ENCODE measurements at regions not wholly inside any gene's neighbourhood (a gene's known extent, or its start where the extent isn't known, plus 50 kb on each side); places are given as distances from the start of the nearest gene placed in this dataset.
"Not testable (repeated sequence)": the region's sequence is repeated elsewhere in the genome, so short reads cannot be mapped to it uniquely, and the experiment has no call there.

GRCh38 chr6:71091167-71091566 lies 134.3 kb upstream of the B3GAT2 start:
- no peaks in the 10 kb centered on the region for H3K4me1 ChIP-seq (ENCODE audit: control insufficient read depth, insufficient read depth, low read length)
- H3K27me3 ChIP-seq (ENCODE audit: control insufficient read depth, insufficient read depth, low read length): no peaks in the 10 kb centered on the region
- H3K9me3 ChIP-seq (ENCODE audit: control insufficient read depth, insufficient read depth, low read length): no peaks in the 10 kb centered on the region
- no peaks in the 10 kb centered on the region for H3K36me3 ChIP-seq (ENCODE audit: control insufficient read depth, insufficient read depth, low read length)
- no peak overlapping the region for H3K4me3 ChIP-seq (ENCODE audit: low read depth, low read length)
- H3K27ac ChIP-seq (ENCODE audit: low read depth, low read length): no peak overlapping the region
- H3K9ac ChIP-seq (ENCODE audit: low read depth, low read length): no peak overlapping the region

DNA sequence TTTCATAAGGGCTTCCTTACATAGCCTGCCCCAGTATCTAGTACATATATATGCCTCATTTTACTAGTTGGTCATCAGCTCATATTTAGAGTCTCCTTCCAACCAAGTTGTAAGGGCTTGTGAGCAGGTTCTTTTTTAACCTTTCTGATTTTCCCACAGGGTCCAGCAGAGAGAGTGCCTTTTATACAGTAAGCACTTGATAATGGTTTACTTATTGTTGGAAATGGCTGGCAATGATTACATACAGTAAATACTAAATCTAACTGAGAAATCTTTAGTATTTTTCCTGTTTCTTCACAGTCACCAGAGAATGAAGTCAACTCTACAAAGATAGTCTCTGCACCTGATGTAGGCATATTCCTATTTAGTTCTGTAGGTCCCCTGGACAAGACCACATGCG lies 135.1 kb upstream of the B3GAT2 start:
- H3K27me3 ChIP-seq (ENCODE audit: control insufficient read depth, insufficient read depth, low read length): no peaks in the 10 kb centered on the region
- H3K27ac ChIP-seq (ENCODE audit: low read depth, low read length): no peak overlapping the region
- H3K4me3 ChIP-seq (ENCODE audit: low read depth, low read length): no peak overlapping the region
- no peaks in the 10 kb centered on the region for H3K36me3 ChIP-seq (ENCODE audit: control insufficient read depth, insufficient read depth, low read length)
- H3K9me3 ChIP-seq (ENCODE audit: control insufficient read depth, insufficient read depth, low read length): no peaks in the 10 kb centered on the region
- H3K4me1 ChIP-seq (ENCODE audit: control insufficient read depth, insufficient read depth, low read length): no peaks in the 10 kb centered on the region
- H3K9ac ChIP-seq (ENCODE audit: low read depth, low read length): no peak overlapping the region

DNA sequence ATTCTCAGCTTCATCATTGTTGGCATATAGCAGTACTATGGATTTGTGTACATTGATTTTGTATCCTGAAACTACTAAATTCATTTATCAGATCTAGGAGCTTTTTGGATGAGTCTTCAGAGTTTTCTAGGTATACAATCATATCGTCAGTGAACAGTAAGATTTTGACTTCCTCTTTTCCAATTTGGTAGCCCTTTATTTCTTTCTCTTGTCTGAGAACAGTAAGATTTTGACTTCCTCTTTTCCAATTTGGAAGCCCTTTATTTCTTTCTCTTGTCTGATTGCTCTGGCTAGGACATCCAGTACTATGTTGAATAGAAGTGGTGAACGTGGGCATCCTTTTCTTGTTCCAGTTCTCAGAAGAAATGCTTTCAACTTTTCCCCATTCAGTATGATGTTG lies 140.4 kb upstream of the B3GAT2 start:
- not testable (repeated sequence) for H3K9me3 ChIP-seq (ENCODE audit: control insufficient read depth, insufficient read depth, low read length); H3K4me3 ChIP-seq (ENCODE audit: low read depth, low read length); H3K36me3 ChIP-seq (ENCODE audit: control insufficient read depth, insufficient read depth, low read length); H3K27me3 ChIP-seq (ENCODE audit: control insufficient read depth, insufficient read depth, low read length); H3K27ac ChIP-seq (ENCODE audit: low read depth, low read length); H3K9ac ChIP-seq (ENCODE audit: low read depth, low read length); H3K4me1 ChIP-seq (ENCODE audit: control insufficient read depth, insufficient read depth, low read length)

DNA sequence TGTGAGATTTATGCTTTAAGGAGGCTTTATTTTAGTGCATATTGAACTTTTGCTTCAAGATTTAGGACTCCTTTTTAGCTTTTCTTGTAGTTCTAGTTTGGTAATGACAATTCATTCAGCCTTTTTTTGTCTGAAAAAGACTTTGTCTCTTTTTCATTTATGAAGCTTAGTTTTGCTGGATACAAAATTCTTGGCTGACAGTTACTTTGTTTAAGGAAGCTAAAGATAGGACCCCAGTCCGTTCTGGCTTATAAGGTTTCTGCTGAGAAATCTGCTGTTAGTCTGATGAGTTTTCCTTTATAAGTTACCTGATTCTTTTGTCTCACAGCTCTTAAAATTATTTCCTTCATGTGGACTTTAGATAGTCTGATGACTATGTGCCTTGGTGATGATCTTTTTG lies 142.8 kb upstream of the B3GAT2 start:
- Histone ChIP-seq H3K4me1 (ENCODE audit: control insufficient read depth, insufficient read depth, low read length) (no peaks in the 10 kb centered on the region), H3K4me3 (ENCODE audit: low read depth, low read length) (no peak overlapping the region), H3K36me3 (ENCODE audit: control insufficient read depth, insufficient read depth, low read length) (no peaks in the 10 kb centered on the region), H3K27me3 (ENCODE audit: control insufficient read depth, insufficient read depth, low read length) (no peaks in the 10 kb centered on the region), H3K27ac (ENCODE audit: low read depth, low read length) (no peak overlapping the region), H3K9ac (ENCODE audit: low read depth, low read length) (no peak overlapping the region), H3K9me3 (ENCODE audit: control insufficient read depth, insufficient read depth, low read length) (no peaks in the 10 kb centered on the region)

GRCh38 chr6:71103130-71103529 lies 146.3 kb upstream of the B3GAT2 start:
- no peak overlapping the region for H3K4me3 ChIP-seq (ENCODE audit: low read depth, low read length)
- H3K9ac ChIP-seq (ENCODE audit: low read depth, low read length): no peak overlapping the region

DNA sequence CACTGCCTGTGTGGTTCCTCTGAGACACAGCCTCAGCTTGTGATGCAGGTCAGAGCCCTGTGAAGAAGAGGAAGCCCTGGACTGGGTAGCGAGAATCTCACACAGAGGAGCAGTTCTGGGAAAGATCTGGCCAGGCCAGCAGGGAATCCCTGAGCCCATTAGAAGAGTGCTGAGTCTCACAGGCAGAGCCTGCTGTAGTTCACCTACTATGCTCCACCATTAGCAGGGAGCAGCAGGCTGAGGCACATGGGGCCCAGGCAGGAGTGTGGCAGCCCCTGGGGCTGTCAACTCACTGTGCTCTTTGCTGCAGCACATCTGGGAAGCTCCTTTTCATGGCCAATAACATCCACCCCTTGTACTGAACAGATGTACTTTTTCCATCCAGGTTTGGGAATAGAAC lies 146.8 kb upstream of the B3GAT2 start:
- H3K27ac ChIP-seq (ENCODE audit: low read depth, low read length): no peak overlapping the region
- no peaks in the 10 kb centered on the region for H3K9me3 ChIP-seq (ENCODE audit: control insufficient read depth, insufficient read depth, low read length)
- no peak overlapping the region for H3K4me3 ChIP-seq (ENCODE audit: low read depth, low read length)
- peaks cover 17% of the 10 kb centered on the region for H3K4me1 ChIP-seq (ENCODE audit: control insufficient read depth, insufficient read depth, low read length)
- no peaks in the 10 kb centered on the region for H3K27me3 ChIP-seq (ENCODE audit: control insufficient read depth, insufficient read depth, low read length)
- H3K9ac ChIP-seq (ENCODE audit: low read depth, low read length): no peak overlapping the region
- no peaks in the 10 kb centered on the region for H3K36me3 ChIP-seq (ENCODE audit: control insufficient read depth, insufficient read depth, low read length)

More at GRCh38 chr6:71103130-71103529, 146.3 kb upstream of the B3GAT2 start:
- Histone ChIP-seq H3K27me3 (ENCODE audit: control insufficient read depth, insufficient read depth, low read length) (no peaks in the 10 kb centered on the region), H3K36me3 (ENCODE audit: control insufficient read depth, insufficient read depth, low read length) (no peaks in the 10 kb centered on the region), H3K4me1 (ENCODE audit: control insufficient read depth, insufficient read depth, low read length) (peaks cover 17% of the 10 kb centered on the region), H3K9me3 (ENCODE audit: control insufficient read depth, insufficient read depth, low read length) (no peaks in the 10 kb centered on the region), H3K27ac (ENCODE audit: low read depth, low read length) (no peak overlapping the region)

DNA sequence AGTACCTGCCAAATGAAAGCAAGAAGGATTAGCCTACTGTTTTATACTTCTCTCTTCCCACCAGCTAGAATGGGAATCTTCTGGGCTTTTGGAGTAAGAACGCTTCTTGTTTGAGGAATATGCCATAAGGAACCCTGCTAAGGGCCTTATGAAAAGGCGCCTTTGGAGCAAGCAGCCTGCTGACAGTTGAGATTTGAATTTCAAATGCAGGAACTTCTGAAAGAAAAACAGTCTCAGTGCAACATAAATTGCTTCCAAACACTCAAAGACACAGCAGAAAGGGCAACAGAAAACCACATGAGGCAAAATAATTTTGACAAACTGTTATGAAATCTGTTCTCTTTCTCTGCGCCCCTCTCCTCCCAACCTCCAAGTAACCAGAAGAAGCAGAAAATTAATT lies 149.4 kb upstream of the B3GAT2 start:
- Histone ChIP-seq H3K36me3 (ENCODE audit: control insufficient read depth, insufficient read depth, low read length) (no peaks in the 10 kb centered on the region), H3K27ac (ENCODE audit: low read depth, low read length) (peak overlapping the region; percentile 31), H3K9ac (ENCODE audit: low read depth, low read length) (no peak overlapping the region), H3K4me1 (ENCODE audit: control insufficient read depth, insufficient read depth, low read length) (peaks cover 17% of the 10 kb centered on the region), H3K27me3 (ENCODE audit: control insufficient read depth, insufficient read depth, low read length) (no peaks in the 10 kb centered on the region), H3K4me3 (ENCODE audit: low read depth, low read length) (no peak overlapping the region), H3K9me3 (ENCODE audit: control insufficient read depth, insufficient read depth, low read length) (no peaks in the 10 kb centered on the region)

DNA sequence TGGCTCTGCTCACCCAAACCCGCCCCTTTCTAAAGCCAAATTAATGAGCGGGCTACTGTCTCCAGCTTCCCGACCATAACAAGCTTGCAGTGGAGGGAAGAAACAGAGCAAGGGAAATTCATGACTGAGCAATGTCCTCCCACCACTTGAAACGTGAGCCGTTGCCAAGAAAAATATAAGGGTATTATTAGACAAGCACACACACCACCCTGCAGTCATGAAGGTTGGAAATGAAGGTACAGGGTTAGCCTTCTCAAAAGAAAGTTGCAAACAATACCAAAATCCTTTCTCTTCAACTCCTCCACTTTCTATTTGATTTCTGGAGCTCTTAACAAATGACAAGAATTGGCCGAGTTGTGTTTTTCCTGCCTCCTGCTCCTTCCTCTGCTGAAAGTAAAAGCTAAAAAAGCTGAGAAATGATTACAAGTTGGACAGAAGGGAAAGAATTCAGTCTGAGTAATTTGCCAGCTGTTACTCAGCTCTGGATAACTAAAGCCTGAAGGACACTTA lies 151.1 kb upstream of the B3GAT2 start:
- Histone ChIP-seq H3K4me1 (ENCODE audit: control insufficient read depth, insufficient read depth, low read length) (peaks cover 17% of the 10 kb centered on the region), H3K4me3 (ENCODE audit: low read depth, low read length) (no peak overlapping the region), H3K36me3 (ENCODE audit: control insufficient read depth, insufficient read depth, low read length) (no peaks in the 10 kb centered on the region), H3K27me3 (ENCODE audit: control insufficient read depth, insufficient read depth, low read length) (no peaks in the 10 kb centered on the region), H3K9me3 (ENCODE audit: control insufficient read depth, insufficient read depth, low read length) (no peaks in the 10 kb centered on the region), H3K9ac (ENCODE audit: low read depth, low read length) (no peak overlapping the region), H3K27ac (ENCODE audit: low read depth, low read length) (no peak overlapping the region)

DNA sequence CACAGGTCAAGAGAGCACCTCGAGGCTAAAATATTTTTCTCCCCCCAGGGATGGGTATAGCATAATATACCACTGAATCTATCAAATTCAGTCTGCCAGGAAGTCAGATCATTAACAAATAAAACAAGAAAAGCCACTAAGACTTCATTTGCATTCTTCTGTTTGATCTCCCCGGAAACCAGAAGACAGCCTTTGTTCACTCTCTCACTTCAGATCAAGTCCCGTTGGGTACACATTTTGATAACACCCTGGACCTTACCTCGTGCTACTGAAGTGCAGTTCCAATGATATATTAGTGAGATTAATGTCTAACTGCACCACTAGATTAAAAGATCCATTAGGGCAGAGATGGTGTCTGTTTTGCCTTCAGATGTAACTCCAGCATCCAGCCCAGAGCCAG lies 157.7 kb upstream of the B3GAT2 start:
- no peaks in the 10 kb centered on the region for H3K27me3 ChIP-seq (ENCODE audit: control insufficient read depth, insufficient read depth, low read length)
- H3K9me3 ChIP-seq (ENCODE audit: control insufficient read depth, insufficient read depth, low read length): no peaks in the 10 kb centered on the region
- no peaks in the 10 kb centered on the region for H3K36me3 ChIP-seq (ENCODE audit: control insufficient read depth, insufficient read depth, low read length)
- H3K9ac ChIP-seq (ENCODE audit: low read depth, low read length): no peak overlapping the region
- no peak overlapping the region for H3K4me3 ChIP-seq (ENCODE audit: low read depth, low read length)
- no peak overlapping the region for H3K27ac ChIP-seq (ENCODE audit: low read depth, low read length)
- peaks cover 4% of the 10 kb centered on the region; the same call in 1 of the 2 replicates for H3K4me1 ChIP-seq (ENCODE audit: control insufficient read depth, insufficient read depth, low read length)

DNA sequence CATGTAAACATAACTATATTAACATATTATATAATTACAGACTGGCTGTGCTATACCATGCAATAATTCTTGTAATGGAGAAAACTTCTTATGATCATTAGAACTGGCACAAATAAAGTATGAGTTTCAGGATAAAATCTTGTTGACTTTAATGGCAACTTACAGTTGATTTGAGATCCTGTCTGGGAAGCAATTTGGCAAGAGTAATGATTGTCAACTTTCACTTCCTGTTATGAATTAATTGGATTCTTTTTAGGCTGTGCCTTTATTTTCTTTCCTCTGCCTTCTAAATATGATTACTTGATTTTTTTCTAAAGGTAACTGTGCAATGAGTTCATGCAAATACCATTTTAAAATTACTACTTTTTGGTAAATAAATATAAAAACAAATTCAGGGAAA lies 158.1 kb upstream of the B3GAT2 start:
- H3K4me3 ChIP-seq (ENCODE audit: low read depth, low read length): no peak overlapping the region
- H3K4me1 ChIP-seq (ENCODE audit: control insufficient read depth, insufficient read depth, low read length): peaks cover 4% of the 10 kb centered on the region; the same call in 1 of the 2 replicates
- H3K36me3 ChIP-seq (ENCODE audit: control insufficient read depth, insufficient read depth, low read length): no peaks in the 10 kb centered on the region
- H3K9me3 ChIP-seq (ENCODE audit: control insufficient read depth, insufficient read depth, low read length): no peaks in the 10 kb centered on the region
- no peaks in the 10 kb centered on the region for H3K27me3 ChIP-seq (ENCODE audit: control insufficient read depth, insufficient read depth, low read length)
- H3K27ac ChIP-seq (ENCODE audit: low read depth, low read length): no peak overlapping the region
- H3K9ac ChIP-seq (ENCODE audit: low read depth, low read length): no peak overlapping the region

- Histone ChIP-seq H3K27me3 (ENCODE audit: control insufficient read depth, insufficient read depth, low read length) (no peaks in the 10 kb centered on the region), H3K4me3 (ENCODE audit: low read depth, low read length) (no peak overlapping the region), H3K9ac (ENCODE audit: low read depth, low read length) (no peak overlapping the region), H3K36me3 (ENCODE audit: control insufficient read depth, insufficient read depth, low read length) (no peaks in the 10 kb centered on the region), H3K4me1 (ENCODE audit: control insufficient read depth, insufficient read depth, low read length) (peaks cover 2% of the 10 kb centered on the region; the same call in 1 of the 2 replicates), H3K27ac (ENCODE audit: low read depth, low read length) (no peak overlapping the region), H3K9me3 (ENCODE audit: control insufficient read depth, insufficient read depth, low read length) (no peaks in the 10 kb centered on the region)
Measured at GRCh38 chr6:71119560-71119959, 162.7 kb upstream of the B3GAT2 start.

GRCh38 chr6:71123051-71123450 lies 165.6 kb upstream of the OGFRL1 start:
- H3K4me3 ChIP-seq (ENCODE audit: low read depth, low read length): no peak overlapping the region
- no peak overlapping the region for H3K27ac ChIP-seq (ENCODE audit: low read depth, low read length)
- H3K9me3 ChIP-seq (ENCODE audit: control insufficient read depth, insufficient read depth, low read length): no peaks in the 10 kb centered on the region
- no peaks in the 10 kb centered on the region for H3K36me3 ChIP-seq (ENCODE audit: control insufficient read depth, insufficient read depth, low read length)
- H3K9ac ChIP-seq (ENCODE audit: low read depth, low read length): no peak overlapping the region
- H3K27me3 ChIP-seq (ENCODE audit: control insufficient read depth, insufficient read depth, low read length): no peaks in the 10 kb centered on the region
- peaks cover 11% of the 10 kb centered on the region for H3K4me1 ChIP-seq (ENCODE audit: control insufficient read depth, insufficient read depth, low read length)

Data from HUES48 (cell line).